Skeletal muscle satellite cell (primary cell): ENCODE measurements at regions not wholly inside any gene's neighbourhood (a gene's known extent, or its start where the extent isn't known, plus 50 kb on each side); places are given as distances from the start of the nearest gene placed in this dataset.

ENCODE experiments used
- H3K27me3 ChIP-seq: 2 replicates; pipeline ENCODE4 v1.7.0; 2013; ENCODE audit warnings: low read length; ENCODE audit not compliant: control insufficient read depth, insufficient read depth
- H3K36me3 ChIP-seq: 2 replicates; pipeline ENCODE4 v1.7.0; 2013; ENCODE audit warnings: mild to moderate bottlenecking, control low read depth, low read length; ENCODE audit not compliant: insufficient read depth
- H3K4me1 ChIP-seq: 2 replicates; pipeline ENCODE4 v1.7.0; 2013; ENCODE audit warnings: low read length; ENCODE audit not compliant: control insufficient read depth, insufficient read depth
- H3K4me2 ChIP-seq: 2 replicates; pipeline ENCODE4 v1.7.0; 2013; ENCODE audit warnings: mild to moderate bottlenecking, low read length
- H3K4me3 ChIP-seq: 2 replicates; pipeline ENCODE4 v1.7.0; 2013; ENCODE audit warnings: low read length
- H3K9ac ChIP-seq: 2 replicates; pipeline ENCODE4 v1.7.0; 2013; ENCODE audit warnings: mild to moderate bottlenecking, low read depth, low read length, moderate library complexity
- H3K9me3 ChIP-seq: replicated peaks from 2 replicates; pipeline ENCODE4 v1.7.0; 2013; ENCODE audit warnings: mild to moderate bottlenecking, control low read depth, low read length

GRCh38 chr2:120401275-120402066 lies 55.5 kb downstream of the INHBB start:
- Histone ChIP-seq H3K27me3 (peaks cover 63% of the 10 kb centered on the region), H3K4me3 (no peak overlapping the region), H3K36me3 (no peaks in the 10 kb centered on the region), H3K9me3 (no peaks in the 10 kb centered on the region), H3K4me2 (no peak overlapping the region), H3K9ac (no peak overlapping the region), H3K4me1 (peaks cover 6% of the 10 kb centered on the region)

DNA sequence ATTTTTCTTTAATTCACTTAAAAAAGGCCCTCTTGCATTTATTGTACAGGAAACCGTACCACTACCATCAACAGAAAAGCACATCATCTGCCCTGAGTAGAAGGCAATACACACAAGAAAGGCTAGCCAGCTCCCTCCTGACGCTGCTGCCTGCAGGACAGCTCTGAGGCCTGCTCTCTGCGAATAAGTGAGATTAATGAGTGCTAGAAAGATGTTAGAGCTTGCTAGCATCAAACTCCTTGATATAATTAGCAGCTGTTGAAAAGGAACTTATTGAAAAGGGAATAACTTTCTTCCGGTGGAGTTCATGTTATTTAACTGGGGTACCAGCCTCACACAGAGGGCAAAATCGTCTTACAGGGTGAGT lies 56.1 kb downstream of the INHBB start:
- Histone ChIP-seq H3K27me3 (peaks cover 59% of the 10 kb centered on the region), H3K4me3 (no peak overlapping the region)

GRCh38 chr2:120402508-120402907 lies 56.6 kb downstream of the INHBB start:
- no peaks in the 10 kb centered on the region for H3K9me3 ChIP-seq
- H3K4me1 ChIP-seq: peaks cover 6% of the 10 kb centered on the region
- H3K36me3 ChIP-seq: no peaks in the 10 kb centered on the region
- peaks cover 58% of the 10 kb centered on the region for H3K27me3 ChIP-seq
- H3K9ac ChIP-seq: no peak overlapping the region
- H3K4me3 ChIP-seq: no peak overlapping the region
- no peak overlapping the region for H3K4me2 ChIP-seq

More for the DNA sequence above, 56.1 kb downstream of the INHBB start:
- Histone ChIP-seq H3K4me1 (peaks cover 6% of the 10 kb centered on the region), H3K4me2 (no peak overlapping the region), H3K9ac (no peak overlapping the region), H3K36me3 (no peaks in the 10 kb centered on the region), H3K9me3 (no peaks in the 10 kb centered on the region)

DNA sequence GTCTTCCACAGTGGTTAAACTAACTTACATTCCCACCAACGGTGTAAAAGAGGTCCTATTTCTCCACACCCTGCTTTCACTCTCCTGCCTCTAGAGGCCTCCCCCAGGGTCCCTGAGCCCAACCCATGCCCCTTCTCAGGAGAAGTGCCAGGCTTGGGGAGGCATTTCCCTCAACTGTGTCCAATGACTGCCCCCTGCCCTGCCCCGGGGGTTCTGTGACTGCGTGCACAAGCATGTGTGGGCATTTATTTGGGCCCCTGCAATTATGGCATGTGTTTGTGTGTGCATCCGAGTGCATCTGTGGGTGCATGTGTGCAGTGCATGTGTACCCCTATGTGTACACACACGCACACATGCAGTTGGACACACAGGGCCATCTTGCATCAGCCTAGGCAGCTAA lies 57.3 kb downstream of the INHBB start:
- no peaks in the 10 kb centered on the region for H3K36me3 ChIP-seq
- no peak overlapping the region for H3K9ac ChIP-seq
- H3K4me2 ChIP-seq: no peak overlapping the region
- H3K4me1 ChIP-seq: no peaks in the 10 kb centered on the region
- H3K9me3 ChIP-seq: no peaks in the 10 kb centered on the region
- no peak overlapping the region for H3K4me3 ChIP-seq
- peaks cover 50% of the 10 kb centered on the region for H3K27me3 ChIP-seq

GRCh38 chr2:120403676-120404075 lies 57.7 kb downstream of the INHBB start:
- Histone ChIP-seq H3K4me1 (no peaks in the 10 kb centered on the region), H3K27me3 (peaks cover 49% of the 10 kb centered on the region), H3K9me3 (peaks cover 3% of the 10 kb centered on the region), H3K9ac (no peak overlapping the region), H3K36me3 (no peaks in the 10 kb centered on the region), H3K4me2 (no peak overlapping the region), H3K4me3 (no peak overlapping the region)

- Histone ChIP-seq H3K27me3 (peaks cover 44% of the 10 kb centered on the region), H3K9ac (no peak overlapping the region), H3K4me1 (no peaks in the 10 kb centered on the region), H3K4me2 (no peak overlapping the region), H3K36me3 (no peaks in the 10 kb centered on the region), H3K4me3 (no peak overlapping the region), H3K9me3 (peaks cover 3% of the 10 kb centered on the region)
Observed at GRCh38 chr2:120404274-120404673, 58.3 kb downstream of the INHBB start.

GRCh38 chr2:120404941-120405758 lies 59.2 kb downstream of the INHBB start:
- Histone ChIP-seq H3K4me2 (no peak overlapping the region), H3K9me3 (peaks cover 3% of the 10 kb centered on the region), H3K27me3 (peaks cover 36% of the 10 kb centered on the region), H3K36me3 (no peaks in the 10 kb centered on the region), H3K4me1 (no peaks in the 10 kb centered on the region), H3K9ac (no peak overlapping the region), H3K4me3 (no peak overlapping the region)

- Histone ChIP-seq H3K9ac (no peak overlapping the region), H3K36me3 (no peaks in the 10 kb centered on the region), H3K9me3 (peaks cover 3% of the 10 kb centered on the region), H3K4me1 (no peaks in the 10 kb centered on the region), H3K4me2 (no peak overlapping the region), H3K4me3 (no peak overlapping the region), H3K27me3 (peaks cover 30% of the 10 kb centered on the region)
Observed at GRCh38 chr2:120405759-120406099, 59.8 kb downstream of the INHBB start.

- peaks cover 3% of the 10 kb centered on the region for H3K9me3 ChIP-seq
- H3K27me3 ChIP-seq: peaks cover 22% of the 10 kb centered on the region
- no peaks in the 10 kb centered on the region for H3K4me1 ChIP-seq
- no peak overlapping the region for H3K9ac ChIP-seq
- H3K4me3 ChIP-seq: no peak overlapping the region
- no peak overlapping the region for H3K4me2 ChIP-seq
- no peaks in the 10 kb centered on the region for H3K36me3 ChIP-seq
Observed at GRCh38 chr2:120406566-120406965, 60.6 kb downstream of the INHBB start.

GRCh38 chr2:120410487-120410886 lies 64.6 kb downstream of the INHBB start:
- Histone ChIP-seq H3K9ac (no peak overlapping the region), H3K36me3 (no peaks in the 10 kb centered on the region), H3K4me3 (no peak overlapping the region), H3K4me1 (no peaks in the 10 kb centered on the region), H3K4me2 (no peak overlapping the region), H3K27me3 (peaks cover 26% of the 10 kb centered on the region), H3K9me3 (peaks cover 3% of the 10 kb centered on the region)

- Histone ChIP-seq H3K9ac (no peak overlapping the region), H3K27me3 (peaks cover 50% of the 10 kb centered on the region), H3K4me2 (no peak overlapping the region), H3K9me3 (no peaks in the 10 kb centered on the region), H3K4me3 (no peak overlapping the region), H3K36me3 (no peaks in the 10 kb centered on the region), H3K4me1 (no peaks in the 10 kb centered on the region)
Observed at GRCh38 chr2:120415060-120415459, 69.1 kb downstream of the INHBB start.
